ENCODE measurements at regions not wholly inside any gene's neighbourhood (a gene's known extent, or its start where the extent isn't known, plus 50 kb on each side); places are given as distances from the start of the nearest gene placed in this dataset.
"Not testable (repeated sequence)": the region's sequence is repeated elsewhere in the genome, so short reads cannot be mapped to it uniquely, and the experiment has no call there.

- no peak for TF ChIP-seq CTCF (IDR thresholded peaks at IDR 0.05; ENCODE audit: insufficient read depth, low read depth, low read length, missing control alignments)
- no peak for DNase-seq (ENCODE audit: low read depth)
- no peak overlapping the region for H3K4me3 ChIP-seq (ENCODE audit: low read depth, low read length)
Measured at GRCh38 chr6:139984317-139984716, 609.9 kb upstream of the CITED2 start.

- no peak for DNase-seq (ENCODE audit: low read depth)
- H3K4me3 ChIP-seq (ENCODE audit: low read depth, low read length), result no peak overlapping the region
- TF ChIP-seq CTCF (IDR thresholded peaks at IDR 0.05; ENCODE audit: insufficient read depth, low read depth, low read length, missing control alignments), result no peak
Measured at GRCh38 chr6:139983555-139984276, 609.3 kb upstream of the CITED2 start.

GRCh38 chr6:139982652-139983295, 608.3 kb upstream of the CITED2 start:
- no peak for TF ChIP-seq CTCF (IDR thresholded peaks at IDR 0.05; ENCODE audit: insufficient read depth, low read depth, low read length, missing control alignments)
- no peak for DNase-seq (ENCODE audit: low read depth)
- no peak overlapping the region for H3K4me3 ChIP-seq (ENCODE audit: low read depth, low read length)

GRCh38 chr6:139982195-139982594, 607.7 kb upstream of the CITED2 start:
- H3K4me3 ChIP-seq (ENCODE audit: low read depth, low read length), result no peak overlapping the region
- DNase-seq (ENCODE audit: low read depth), result no peak
- TF ChIP-seq CTCF (IDR thresholded peaks at IDR 0.05; ENCODE audit: insufficient read depth, low read depth, low read length, missing control alignments), result no peak

- no peak overlapping the region for H3K4me3 ChIP-seq (ENCODE audit: low read depth, low read length)
- TF ChIP-seq CTCF (IDR thresholded peaks at IDR 0.05; ENCODE audit: insufficient read depth, low read depth, low read length, missing control alignments), result no peak
- peak; percentile 9 for DNase-seq (ENCODE audit: low read depth)
Measured at GRCh38 chr6:139981768-139982181, 607.3 kb upstream of the CITED2 start.

GRCh38 chr6:139981066-139981624, 606.7 kb upstream of the CITED2 start:
- no peak for TF ChIP-seq CTCF (IDR thresholded peaks at IDR 0.05; ENCODE audit: insufficient read depth, low read depth, low read length, missing control alignments)
- no peak for DNase-seq (ENCODE audit: low read depth)
- H3K4me3 ChIP-seq (ENCODE audit: low read depth, low read length), result no peak overlapping the region

GRCh38 chr6:139980631-139981030, 606.2 kb upstream of the CITED2 start:
- not testable (repeated sequence) for H3K4me3 ChIP-seq (ENCODE audit: low read depth, low read length); DNase-seq (ENCODE audit: low read depth)

Data from GM12865 (cell line).